Endothelial cell of umbilical vein (primary cell): ENCODE measurements at regions not wholly inside any gene's neighbourhood (a gene's known extent, or its start where the extent isn't known, plus 50 kb on each side); places are given as distances from the start of the nearest gene placed in this dataset.

Experiments used
- EZH2 ChIP-seq: IDR thresholded peaks from 2 replicates; pipeline ENCODE4 v1.6.1; 2012; ENCODE audit warnings: borderline replicate concordance, low read depth, mild to moderate bottlenecking, moderate library complexity, low read length, inconsistent platforms; ENCODE audit not compliant: severe bottlenecking
- FOS ChIP-seq: IDR thresholded peaks from 2 replicates; pipeline ENCODE4 v1.6.1; 2011; ENCODE audit warnings: mild to moderate bottlenecking, low read length, moderate library complexity, borderline replicate concordance; ENCODE audit not compliant: insufficient read depth
- GATA2 ChIP-seq: IDR thresholded peaks from 2 replicates; pipeline ENCODE4 v1.7.0; 2011; ENCODE audit warnings: low read depth, mild to moderate bottlenecking, moderate library complexity, mixed read lengths, low read length; ENCODE audit not compliant: insufficient read length, insufficient read depth
- JUN ChIP-seq: IDR thresholded peaks from 2 replicates; pipeline ENCODE4 v1.6.1; 2011; ENCODE audit warnings: borderline replicate concordance, low read depth; ENCODE audit not compliant: insufficient read length, insufficient read depth
- MYC ChIP-seq: IDR thresholded peaks from one replicate; pipeline ENCODE4 v1.6.1; 2011; ENCODE audit warnings: mild to moderate bottlenecking, low read depth, low read length
- POLR2A ChIP-seq: IDR thresholded peaks from 2 replicates; pipeline ENCODE4 v1.6.1; 2012; ENCODE audit warnings: low read depth, mild to moderate bottlenecking, control low read depth, low read length
- POLR2AphosphoS5 ChIP-seq: IDR thresholded peaks from 2 replicates; pipeline ENCODE4 v1.6.1; 2012; ENCODE audit warnings: low read depth, mild to moderate bottlenecking, control low read depth, low read length, moderate library complexity; ENCODE audit not compliant: insufficient read depth
- TF ChIP-seq, protein P1 (sequence below), 2 donors: IDR thresholded peaks; 1 replicate in 1 of 2; 2 replicates in 1 of 2; pipeline ENCODE4 v1.5.1; 2011; ENCODE audit warnings: low read length in 2 of 2, mild to moderate bottlenecking in 2 of 2, moderate library complexity in 2 of 2, control low read depth in 1 of 2, inconsistent platforms in 1 of 2, low read depth in 1 of 2; ENCODE audit not compliant: insufficient read depth in 1 of 2; ENCODE audit errors: extremely low read depth in 1 of 2
- TF ChIP-seq, protein P2 (sequence below): IDR thresholded peaks from 2 replicates; pipeline ENCODE4 v1.6.1; 2011; ENCODE audit not compliant: insufficient read depth, insufficient read length

GRCh38 chr19:41510484-41510883, 65.5 kb upstream of the CEACAM21 start:
- TF ChIP-seq, protein P1, sequence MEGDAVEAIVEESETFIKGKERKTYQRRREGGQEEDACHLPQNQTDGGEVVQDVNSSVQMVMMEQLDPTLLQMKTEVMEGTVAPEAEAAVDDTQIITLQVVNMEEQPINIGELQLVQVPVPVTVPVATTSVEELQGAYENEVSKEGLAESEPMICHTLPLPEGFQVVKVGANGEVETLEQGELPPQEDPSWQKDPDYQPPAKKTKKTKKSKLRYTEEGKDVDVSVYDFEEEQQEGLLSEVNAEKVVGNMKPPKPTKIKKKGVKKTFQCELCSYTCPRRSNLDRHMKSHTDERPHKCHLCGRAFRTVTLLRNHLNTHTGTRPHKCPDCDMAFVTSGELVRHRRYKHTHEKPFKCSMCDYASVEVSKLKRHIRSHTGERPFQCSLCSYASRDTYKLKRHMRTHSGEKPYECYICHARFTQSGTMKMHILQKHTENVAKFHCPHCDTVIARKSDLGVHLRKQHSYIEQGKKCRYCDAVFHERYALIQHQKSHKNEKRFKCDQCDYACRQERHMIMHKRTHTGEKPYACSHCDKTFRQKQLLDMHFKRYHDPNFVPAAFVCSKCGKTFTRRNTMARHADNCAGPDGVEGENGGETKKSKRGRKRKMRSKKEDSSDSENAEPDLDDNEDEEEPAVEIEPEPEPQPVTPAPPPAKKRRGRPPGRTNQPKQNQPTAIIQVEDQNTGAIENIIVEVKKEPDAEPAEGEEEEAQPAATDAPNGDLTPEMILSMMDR (IDR thresholded peaks at IDR 0.05; ENCODE audit: extremely low read depth in 1 of 2, insufficient read depth in 1 of 2, low read depth in 1 of 2, low read length in 2 of 2) = no peak
- TF ChIP-seq FOS = no peak
- TF ChIP-seq, protein P2, sequence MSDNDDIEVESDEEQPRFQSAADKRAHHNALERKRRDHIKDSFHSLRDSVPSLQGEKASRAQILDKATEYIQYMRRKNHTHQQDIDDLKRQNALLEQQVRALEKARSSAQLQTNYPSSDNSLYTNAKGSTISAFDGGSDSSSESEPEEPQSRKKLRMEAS = no peak
- no peak for TF ChIP-seq EZH2
- no peak for TF ChIP-seq POLR2A
- no peak for TF ChIP-seq POLR2AphosphoS5
- no peak for TF ChIP-seq GATA2
- TF ChIP-seq MYC = no peak
- no peak for TF ChIP-seq JUN
